GM12865 (cell line): ENCODE measurements at regions not wholly inside any gene's neighbourhood (a gene's known extent, or its start where the extent isn't known, plus 50 kb on each side); places are given as distances from the start of the nearest gene placed in this dataset.

Source experiments
- DNase-seq: peaks from one replicate; pipeline ENCODE4 v3.0.0; 2010; ENCODE audit warnings: low read depth
- H3K4me3 ChIP-seq: 2 replicates; pipeline ENCODE4 v1.5.1; 2011; ENCODE audit warnings: mild to moderate bottlenecking, low read depth, low read length, control low read depth
- CTCF ChIP-seq: IDR thresholded peaks from 2 replicates; pipeline ENCODE4 v1.5.1; 2011; ENCODE audit warnings: low read length, control low read depth, low read depth, inconsistent platforms; ENCODE audit not compliant: insufficient read depth; ENCODE audit errors: missing control alignments

- TF ChIP-seq CTCF: no peak
- H3K4me3 ChIP-seq: no peak overlapping the region
- no peak for DNase-seq
These were observed 150.1 kb upstream of the MAGEB2 start for GRCh38 chrX:30065226-30065625.

GRCh38 chrX:30067677-30068076, 147.7 kb upstream of the MAGEB2 start:
- no peak overlapping the region for H3K4me3 ChIP-seq
- peak; percentile 2 for DNase-seq
- no peak for TF ChIP-seq CTCF

- DNase-seq: no peak
- H3K4me3 ChIP-seq: no peak overlapping the region
- TF ChIP-seq CTCF: no peak
These were observed 129.8 kb upstream of the MAGEB2 start for GRCh38 chrX:30085571-30085970.

- no peak overlapping the region for H3K4me3 ChIP-seq
- no peak for DNase-seq
- no peak for TF ChIP-seq CTCF
These were observed 103.9 kb upstream of the MAGEB2 start for GRCh38 chrX:30111431-30111830.

GRCh38 chrX:30141966-30142365, 73.4 kb upstream of the MAGEB2 start:
- no peak overlapping the region for H3K4me3 ChIP-seq
- DNase-seq: peak; percentile 63
- TF ChIP-seq CTCF: peak; percentile 29

- no peak overlapping the region for H3K4me3 ChIP-seq
- TF ChIP-seq CTCF: no peak
- DNase-seq: no peak
These were observed 71.1 kb upstream of the MAGEB2 start for GRCh38 chrX:30144221-30144620.

GRCh38 chrX:30144971-30145731, 70.2 kb upstream of the MAGEB2 start:
- TF ChIP-seq CTCF: no peak
- no peak overlapping the region for H3K4me3 ChIP-seq
- no peak for DNase-seq
